ENCODE measurements at regions not wholly inside any gene's neighbourhood (a gene's known extent, or its start where the extent isn't known, plus 50 kb on each side); places are given as distances from the start of the nearest gene placed in this dataset.

GRCh38 chr9:22773501-22774220, 327.0 kb downstream of the DMRTA1 start:
- no peak for DNase-seq (ENCODE audit: extremely low spot score, unreplicated experiment)
- H3K27me3 Mint-ChIP-seq = no peaks in the 10 kb centered on the region
- H3K4me3 Mint-ChIP-seq = no peak overlapping the region
- H3K27ac Mint-ChIP-seq = no peak overlapping the region
- no peak for TF ChIP-seq CTCF (conservative IDR thresholded peaks at IDR 0.05)
- H3K9me3 Mint-ChIP-seq = no peaks in the 10 kb centered on the region
- H3K36me3 Mint-ChIP-seq = no peaks in the 10 kb centered on the region
- H3K4me1 Mint-ChIP-seq (ENCODE audit: unreplicated experiment) = no peaks in the 10 kb centered on the region

- no peak for DNase-seq (ENCODE audit: extremely low spot score, unreplicated experiment)
- Mint-ChIP-seq H3K9me3 (no peaks in the 10 kb centered on the region), H3K36me3 (no peaks in the 10 kb centered on the region), H3K27me3 (no peaks in the 10 kb centered on the region), H3K4me1 (ENCODE audit: unreplicated experiment) (no peaks in the 10 kb centered on the region), H3K27ac (no peak overlapping the region), H3K4me3 (no peak overlapping the region)
- no peak for TF ChIP-seq CTCF (conservative IDR thresholded peaks at IDR 0.05)
These were observed 343.7 kb downstream of the DMRTA1 start for GRCh38 chr9:22790329-22790728.

DNA sequence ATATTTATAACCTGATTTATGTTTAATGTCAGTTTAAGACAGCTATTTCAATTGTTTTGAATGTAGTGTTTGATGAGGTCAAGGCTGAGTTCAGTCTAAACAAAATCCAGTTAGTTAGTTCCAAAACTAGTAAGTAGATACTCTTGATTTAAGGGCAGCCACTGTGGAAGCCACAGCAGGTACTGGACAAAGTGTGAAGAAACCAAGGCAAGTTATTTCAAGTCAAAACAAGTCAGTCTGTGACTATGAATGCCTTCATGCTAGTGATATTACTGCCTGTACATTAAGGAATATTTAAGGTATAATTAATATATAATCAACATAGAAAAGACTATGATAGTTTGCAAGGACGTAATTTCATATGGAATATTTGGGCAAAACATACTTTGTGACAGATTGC, 362.3 kb downstream of the DMRTA1 start:
- no peak for DNase-seq (ENCODE audit: extremely low spot score, unreplicated experiment)
- H3K36me3 Mint-ChIP-seq = no peaks in the 10 kb centered on the region
- H3K4me1 Mint-ChIP-seq (ENCODE audit: unreplicated experiment) = no peaks in the 10 kb centered on the region
- H3K4me3 Mint-ChIP-seq = no peak overlapping the region
- H3K9me3 Mint-ChIP-seq = no peaks in the 10 kb centered on the region
- no peaks in the 10 kb centered on the region for H3K27me3 Mint-ChIP-seq
- H3K27ac Mint-ChIP-seq = no peak overlapping the region
- TF ChIP-seq CTCF (conservative IDR thresholded peaks at IDR 0.05) = no peak

DNA sequence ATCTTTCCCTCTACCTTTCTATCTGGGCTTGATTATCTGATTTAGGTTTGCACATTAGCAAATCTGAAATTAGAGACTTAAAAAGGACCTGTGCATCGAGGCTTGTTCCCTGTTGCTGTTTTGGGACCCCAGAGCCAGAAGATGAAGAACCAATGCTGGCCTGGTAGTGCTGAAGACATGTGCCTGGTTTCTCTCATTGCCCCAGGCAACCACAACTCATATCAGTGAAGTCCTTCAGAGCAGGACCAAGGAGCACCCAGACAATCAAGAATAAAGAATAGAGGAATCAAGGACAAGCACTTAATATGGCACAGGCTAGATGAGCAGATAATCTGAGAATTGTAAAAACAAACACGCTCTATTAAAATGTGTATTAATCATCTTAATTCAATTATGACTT, 362.7 kb downstream of the DMRTA1 start:
- Mint-ChIP-seq H3K4me3 (no peak overlapping the region), H3K9me3 (no peaks in the 10 kb centered on the region), H3K27me3 (no peaks in the 10 kb centered on the region), H3K27ac (no peak overlapping the region), H3K36me3 (no peaks in the 10 kb centered on the region), H3K4me1 (ENCODE audit: unreplicated experiment) (no peaks in the 10 kb centered on the region)
- DNase-seq (ENCODE audit: extremely low spot score, unreplicated experiment) = no peak
- no peak for TF ChIP-seq CTCF (conservative IDR thresholded peaks at IDR 0.05)

GRCh38 chr9:22813529-22813928, 366.9 kb downstream of the DMRTA1 start:
- Mint-ChIP-seq H3K4me1 (ENCODE audit: unreplicated experiment) (no peaks in the 10 kb centered on the region), H3K27me3 (no peaks in the 10 kb centered on the region), H3K36me3 (no peaks in the 10 kb centered on the region), H3K9me3 (no peaks in the 10 kb centered on the region), H3K27ac (no peak overlapping the region), H3K4me3 (no peak overlapping the region)
- no peak for DNase-seq (ENCODE audit: extremely low spot score, unreplicated experiment)
- TF ChIP-seq CTCF (conservative IDR thresholded peaks at IDR 0.05) = peak; percentile 69

GRCh38 chr9:22815246-22815645, 368.6 kb downstream of the DMRTA1 start:
- Mint-ChIP-seq H3K27me3 (no peaks in the 10 kb centered on the region), H3K9me3 (no peaks in the 10 kb centered on the region), H3K4me3 (no peak overlapping the region), H3K4me1 (ENCODE audit: unreplicated experiment) (no peaks in the 10 kb centered on the region), H3K36me3 (no peaks in the 10 kb centered on the region), H3K27ac (no peak overlapping the region)
- no peak for TF ChIP-seq CTCF (conservative IDR thresholded peaks at IDR 0.05)
- DNase-seq (ENCODE audit: extremely low spot score, unreplicated experiment) = no peak

All from type B pancreatic cell (in vitro differentiated cells).